ENCODE measurements at regions not wholly inside any gene's neighbourhood (a gene's known extent, or its start where the extent isn't known, plus 50 kb on each side); places are given as distances from the start of the nearest gene placed in this dataset.

GRCh38 chr1:55289042-55289441 lies 73.9 kb upstream of the USP24 start:
- no peak for DNase-seq (ENCODE audit: low read depth, low spot score)
- in situ Hi-C loops (cut with HindIII; ENCODE audit: low pct_unique_long_range_greater_than_20kb, low sequenced_read_pairs): no loop called here

GRCh38 chr1:55288245-55288644 lies 73.1 kb upstream of the USP24 start:
- in situ Hi-C loops (cut with HindIII; ENCODE audit: low pct_unique_long_range_greater_than_20kb, low sequenced_read_pairs): no loop called here
- peak; percentile 71 for DNase-seq (ENCODE audit: low read depth, low spot score)

GRCh38 chr1:55287723-55288122 lies 72.6 kb upstream of the USP24 start:
- no peak for DNase-seq (ENCODE audit: low read depth, low spot score)
- in situ Hi-C loops (cut with HindIII; ENCODE audit: low pct_unique_long_range_greater_than_20kb, low sequenced_read_pairs): no loop called here

- in situ Hi-C loops (cut with HindIII; ENCODE audit: low pct_unique_long_range_greater_than_20kb, low sequenced_read_pairs): no loop called here
- no peak for DNase-seq (ENCODE audit: low read depth, low spot score)
These were observed 71.9 kb upstream of the USP24 start for GRCh38 chr1:55286856-55287602.

GRCh38 chr1:55285834-55286233 lies 70.7 kb upstream of the USP24 start:
- in situ Hi-C loops (cut with HindIII; ENCODE audit: low pct_unique_long_range_greater_than_20kb, low sequenced_read_pairs): no loop called here
- peak; percentile 50 for DNase-seq (ENCODE audit: low read depth, low spot score)

- in situ Hi-C loops (cut with HindIII; ENCODE audit: low pct_unique_long_range_greater_than_20kb, low sequenced_read_pairs): no loop called here
- peak; percentile 64 for DNase-seq (ENCODE audit: low read depth, low spot score)
These were observed 69.7 kb upstream of the USP24 start for GRCh38 chr1:55284856-55285255.

GRCh38 chr1:55282058-55282457 lies 66.9 kb upstream of the USP24 start:
- DNase-seq (ENCODE audit: low read depth, low spot score): no peak
- in situ Hi-C loops (cut with HindIII; ENCODE audit: low pct_unique_long_range_greater_than_20kb, low sequenced_read_pairs): no loop called here

- in situ Hi-C loops (cut with HindIII; ENCODE audit: low pct_unique_long_range_greater_than_20kb, low sequenced_read_pairs): no loop called here
- DNase-seq (ENCODE audit: low read depth, low spot score): peak; percentile 50
These were observed 65.6 kb upstream of the USP24 start for GRCh38 chr1:55280731-55281130.

GRCh38 chr1:55279627-55280026 lies 64.5 kb upstream of the USP24 start:
- in situ Hi-C loops (cut with HindIII; ENCODE audit: low pct_unique_long_range_greater_than_20kb, low sequenced_read_pairs): no loop called here
- DNase-seq (ENCODE audit: low read depth, low spot score): no peak

- DNase-seq (ENCODE audit: low read depth, low spot score): no peak
- in situ Hi-C loops (cut with HindIII; ENCODE audit: low pct_unique_long_range_greater_than_20kb, low sequenced_read_pairs): no loop called here
These were observed 63.2 kb upstream of the USP24 start for GRCh38 chr1:55278378-55278777.

- in situ Hi-C loops (cut with HindIII; ENCODE audit: low pct_unique_long_range_greater_than_20kb, low sequenced_read_pairs): no loop called here
- peak; percentile 79 for DNase-seq (ENCODE audit: low read depth, low spot score)
These were observed 62.4 kb upstream of the USP24 start for GRCh38 chr1:55277377-55278130.

- in situ Hi-C loops (cut with HindIII; ENCODE audit: low pct_unique_long_range_greater_than_20kb, low sequenced_read_pairs): no loop called here
- no peak for DNase-seq (ENCODE audit: low read depth, low spot score)
These were observed 61.7 kb upstream of the USP24 start for GRCh38 chr1:55276671-55277376.

GRCh38 chr1:55275941-55276341 lies 60.8 kb upstream of the USP24 start:
- in situ Hi-C loops (cut with HindIII; ENCODE audit: low pct_unique_long_range_greater_than_20kb, low sequenced_read_pairs): no loop called here
- DNase-seq (ENCODE audit: low read depth, low spot score): no peak

GRCh38 chr1:55275151-55275748 lies 60.1 kb upstream of the USP24 start:
- in situ Hi-C loops (cut with HindIII; ENCODE audit: low pct_unique_long_range_greater_than_20kb, low sequenced_read_pairs): no loop called here
- DNase-seq (ENCODE audit: low read depth, low spot score): peak; percentile 41

- in situ Hi-C loops (cut with HindIII; ENCODE audit: low pct_unique_long_range_greater_than_20kb, low sequenced_read_pairs): no loop called here
- no peak for DNase-seq (ENCODE audit: low read depth, low spot score)
These were observed 57.8 kb upstream of the USP24 start for GRCh38 chr1:55272994-55273393.

Measured in SK-MEL-5 (cell line).